GM19468 (cell line): ENCODE measurements at regions not wholly inside any gene's neighbourhood (a gene's known extent, or its start where the extent isn't known, plus 50 kb on each side); places are given as distances from the start of the nearest gene placed in this dataset.

Source experiments
- ATAC-seq: cut with Tn5 transposase; IDR thresholded peaks from one replicate; pipeline ENCODE4 v1.9.1; 2021; ENCODE audit warnings: mild to moderate bottlenecking, moderate library complexity, moderate number of reproducible peaks; ENCODE audit not compliant: unreplicated experiment; ENCODE audit errors: extremely low read depth

GRCh38 chr10:124305984-124306383, 112.7 kb downstream of the OAT start:
- ATAC-seq: no peak

- no peak for ATAC-seq
Observed at GRCh38 chr10:124305131-124305530, 113.6 kb downstream of the OAT start.

GRCh38 chr10:124303662-124304418, 114.9 kb downstream of the OAT start:
- ATAC-seq: no peak

GRCh38 chr10:124302951-124303505, 115.7 kb downstream of the OAT start:
- no peak for ATAC-seq

- no peak for ATAC-seq
Observed at GRCh38 chr10:124301736-124302135, 117.0 kb downstream of the OAT start.

GRCh38 chr10:124300735-124301134, 118.0 kb downstream of the OAT start:
- ATAC-seq: no peak

GRCh38 chr10:124300224-124300623, 118.5 kb downstream of the OAT start:
- ATAC-seq: no peak

GRCh38 chr10:124299696-124300095, 119.0 kb downstream of the OAT start:
- ATAC-seq: no peak

GRCh38 chr10:124298891-124299290, 119.8 kb downstream of the OAT start:
- no peak for ATAC-seq

GRCh38 chr10:124296813-124297788, 121.6 kb downstream of the OAT start:
- no peak for ATAC-seq

GRCh38 chr10:124296121-124296812, 122.5 kb downstream of the OAT start:
- ATAC-seq: no peak

- ATAC-seq: no peak
Observed at GRCh38 chr10:124294811-124295770, 123.6 kb downstream of the OAT start.

GRCh38 chr10:124293616-124294449, 124.9 kb downstream of the OAT start:
- ATAC-seq: no peak

- no peak for ATAC-seq
Observed at GRCh38 chr10:124292911-124293615, 125.7 kb downstream of the OAT start.

GRCh38 chr10:124291001-124291701, 127.6 kb downstream of the OAT start:
- ATAC-seq: no peak

GRCh38 chr10:124289851-124290795, 128.6 kb downstream of the OAT start:
- peak; percentile 18 for ATAC-seq
